IMR-90 (cell line): ENCODE measurements at regions not wholly inside any gene's neighbourhood (a gene's known extent, or its start where the extent isn't known, plus 50 kb on each side); places are given as distances from the start of the nearest gene placed in this dataset.

ENCODE experiments used
- ATAC-seq: fragments of 200-7000 bp; cut with Tn5 transposase; 2 replicates; pipeline ENCODE4 v1.9.1; 2020; ENCODE audit warnings: low read depth, mild to moderate bottlenecking, moderate library complexity
- BruUV-seq: library from RNA; stranded (reverse); fragments of 400-500 nt; replicated peaks from 2 replicates; lab custom pipeline; 2021; lab: Mats Ljungman, UMichigan
- CTCF ChIA-PET: fragments of 300-600 bp; formaldehyde crosslinking; extraction: SDS; loops from one replicate; lab custom pipeline; 2021; ENCODE audit warnings: antibody characterized with exemption; lab: Yijun Ruan, JAX
- POLR2A ChIA-PET: fragments of 300-600 bp; sonication (Branson Sonifier 250); formaldehyde crosslinking; loops from one replicate; lab custom pipeline; 2022; ENCODE audit warnings: antibody characterized with exemption; ENCODE audit not compliant: unreplicated experiment; lab: Charles Lee
- DNase-seq: peaks from one replicate; pipeline ENCODE4 v3.0.0; 2013
- H2AFZ ChIP-seq: replicated peaks from 2 replicates; pipeline ENCODE3; 2013; ENCODE audit warnings: low read length, mild to moderate bottlenecking; ENCODE audit not compliant: poor library complexity
- H2AK5ac ChIP-seq: 2 replicates; pipeline ENCODE4 v1.6.1; 2013; ENCODE audit warnings: low read depth, low read length, inconsistent platforms
- H2AK9ac ChIP-seq: replicated peaks from 2 replicates; pipeline ENCODE3; 2013; ENCODE audit warnings: mild to moderate bottlenecking, low read depth, low read length, moderate library complexity; ENCODE audit not compliant: poor library complexity
- H2BK120ac ChIP-seq: 2 replicates; pipeline ENCODE4 v1.6.1; 2013; ENCODE audit warnings: low read depth, low read length, inconsistent platforms
- H2BK15ac ChIP-seq: 3 replicates; pipeline ENCODE4 v1.6.1; 2013; ENCODE audit warnings: low read depth, low read length, inconsistent platforms
- H2BK20ac ChIP-seq: 2 replicates; pipeline ENCODE4 v1.6.1; 2013; ENCODE audit warnings: low read depth, mild to moderate bottlenecking, inconsistent platforms, low read length, moderate library complexity
- H2BK5ac ChIP-seq: 2 replicates; pipeline ENCODE4 v1.6.1; 2013; ENCODE audit warnings: mild to moderate bottlenecking, low read depth, low read length, inconsistent platforms; ENCODE audit not compliant: poor library complexity, severe bottlenecking
- H3K14ac ChIP-seq: replicated peaks from 2 replicates; pipeline ENCODE4 v1.6.1; 2013; ENCODE audit warnings: low read depth, low read length, inconsistent platforms
- H3K18ac ChIP-seq: 2 replicates; pipeline ENCODE4 v1.6.1; 2013; ENCODE audit warnings: low read depth, low read length, control low read depth
- H3K23ac ChIP-seq: 2 replicates; pipeline ENCODE4 v1.6.1; 2013; ENCODE audit warnings: low read depth, low read length, inconsistent platforms
- H3K27ac ChIP-seq: 2 replicates; pipeline ENCODE4 v1.5.1; 2013; ENCODE audit warnings: mild to moderate bottlenecking, control low read depth, low read length; ENCODE audit not compliant: insufficient read depth
- H3K27me3 ChIP-seq: 2 replicates; pipeline ENCODE4 v1.6.1; 2013; ENCODE audit warnings: low read length; ENCODE audit not compliant: control insufficient read depth, insufficient read depth
- H3K36me3 ChIP-seq: 2 replicates; pipeline ENCODE4 v1.6.1; 2013; ENCODE audit warnings: low read length, mixed read lengths; ENCODE audit not compliant: control insufficient read depth, insufficient read depth
- H3K4ac ChIP-seq: 2 replicates; pipeline ENCODE4 v1.6.1; 2013; ENCODE audit warnings: low read depth, low read length, inconsistent platforms
- H3K4me1 ChIP-seq: 2 replicates; pipeline ENCODE4 v1.6.1; 2013; ENCODE audit warnings: low read length, mixed read lengths; ENCODE audit not compliant: control insufficient read depth, insufficient read depth
- H3K4me2 ChIP-seq: 2 replicates; pipeline ENCODE4 v1.6.1; 2013; ENCODE audit warnings: low read depth, mild to moderate bottlenecking, control low read depth, low read length, moderate library complexity
- H3K4me3 ChIP-seq: 2 replicates; pipeline ENCODE4 v1.5.1; 2013; ENCODE audit warnings: low read depth, mild to moderate bottlenecking, control low read depth, low read length, moderate library complexity; ENCODE audit not compliant: insufficient read depth
- H3K56ac ChIP-seq: 2 replicates; pipeline ENCODE4 v1.6.1; 2013; ENCODE audit warnings: low read length, inconsistent platforms; ENCODE audit not compliant: insufficient read depth; ENCODE audit errors: extremely low read depth
- H3K79me1 ChIP-seq, 2 experiments: 2 replicates each; pipeline ENCODE4 v1.6.1; 2013; ENCODE audit warnings: low read length in 2 of 2, inconsistent platforms in 1 of 2, low read depth in 1 of 2
- H3K9ac ChIP-seq: 2 replicates; pipeline ENCODE4 v1.6.1; 2013; ENCODE audit warnings: low read depth, low read length, control low read depth
- H3K9me1 ChIP-seq: 2 replicates; pipeline ENCODE4 v1.6.1; 2013; ENCODE audit warnings: low read length, inconsistent platforms; ENCODE audit not compliant: insufficient read depth
- H3K9me3 ChIP-seq: 2 replicates; pipeline ENCODE4 v1.6.1; 2013; ENCODE audit warnings: low read length; ENCODE audit not compliant: control insufficient read depth, insufficient read depth
- H4K20me1 ChIP-seq: 2 replicates; pipeline ENCODE4 v1.6.1; 2013; ENCODE audit warnings: low read length, inconsistent platforms; ENCODE audit not compliant: insufficient read depth
- H4K5ac ChIP-seq: 2 replicates; pipeline ENCODE4 v1.6.1; 2013; ENCODE audit warnings: mild to moderate bottlenecking, low read depth, low read length, control low read depth
- H4K8ac ChIP-seq, 2 experiments: 2 replicates each; pipeline ENCODE4 v1.6.1; 2013; ENCODE audit warnings: low read depth in 2 of 2, low read length in 2 of 2, control low read depth in 1 of 2, inconsistent platforms in 1 of 2
- H4K91ac ChIP-seq: 2 replicates; pipeline ENCODE4 v1.6.1; 2013; ENCODE audit warnings: low read depth, low read length, inconsistent platforms; ENCODE audit not compliant: insufficient read depth
- CTCF ChIP-seq: conservative IDR thresholded peaks from 2 replicates; pipeline ENCODE4 v1.5.1; 2012; ENCODE audit warnings: mild to moderate bottlenecking, low read depth, low read length, improper control_type of control experiment
- WGBS, 2 experiments: methylation state at CpG; one replicate each; pipeline versions ENCODE4 v1.1.5 to v1.1.7; 2013; ENCODE audit warnings: missing lambda C conversion rate in 2 of 2; ENCODE audit not compliant: insufficient read length in 1 of 2; ENCODE audit errors: extremely low coverage in 2 of 2; 5-methylcytosine and 5-hydroxymethylcytosine counted together
- dilution Hi-C: fragments of 300-500 bp; cut with HindIII; formaldehyde crosslinking; loops from one replicate; pipeline ENCODE4 v1.14.3; 2018; ENCODE audit warnings: low sequenced_read_pairs; ENCODE audit not compliant: unreplicated experiment
- in situ Hi-C: fragments of 300-500 bp; cut with MboI; formaldehyde crosslinking; loops from 3 replicates; pipeline ENCODE4 v1.14.3; 2019; ENCODE audit warnings: low sequenced_read_pairs, inconsistent platforms, mixed read lengths
- intact Hi-C: fragments of 100-400 bp; cut with micrococcal nuclease; formaldehyde crosslinking; loops from 2 replicates; pipeline ENCODE4 v1.10.0; 2022

- Histone ChIP-seq H3K4me1 (peaks cover 2% of the 10 kb centered on the region; the same call in 1 of the 2 replicates), H3K9me3 (no peaks in the 10 kb centered on the region), H2AFZ (no peak overlapping the region), H3K27me3 (no peaks in the 10 kb centered on the region), H3K14ac (no peak overlapping the region), H4K5ac (no peak overlapping the region; the same call in 1 of the 2 replicates), H2AK9ac (no peak overlapping the region), H2BK120ac (no peak overlapping the region), H3K4me2 (peak overlapping the region; percentile 46; the same call in 1 of the 2 replicates), H3K27ac (no peak overlapping the region), H3K56ac (no peak overlapping the region), H2BK15ac (no peak overlapping the region), H2BK5ac (peak overlapping the region; percentile 1), H3K79me1 (no peaks in the 10 kb centered on the region), H3K23ac (no peak overlapping the region), H4K20me1 (no peaks in the 10 kb centered on the region), H3K18ac (peak overlapping the region; percentile 28; the same call in 1 of the 2 replicates), H2BK20ac (no peak overlapping the region), H4K91ac (no peak overlapping the region), H3K36me3 (no peaks in the 10 kb centered on the region), H3K9ac (no peak overlapping the region), H3K4me3 (no peak overlapping the region), H3K4ac (no peak overlapping the region), H2AK5ac (no peak overlapping the region), H3K9me1 (no peaks in the 10 kb centered on the region), H4K8ac (no peak overlapping the region)
- DNase-seq (peak; percentile 55), ATAC-seq (peak; percentile 75)
- no TSS peak for BruUV-seq
- ChIA-PET CTCF (no interaction called here), POLR2A (no interaction called here)
- in situ Hi-C loops (no loop called here), dilution Hi-C loops (no loop called here), intact Hi-C loops (no loop called here)
- WGBS, 2 experiments: no CpG with 5 or more reads among the region's 2 CpGs
- TF ChIP-seq CTCF: no peak
Measured at GRCh38 chr5:92332039-92332438, 948.9 kb upstream of the ARRDC3 start.
